ENCODE measurements at regions not wholly inside any gene's neighbourhood (a gene's known extent, or its start where the extent isn't known, plus 50 kb on each side); places are given as distances from the start of the nearest gene placed in this dataset.

DNA sequence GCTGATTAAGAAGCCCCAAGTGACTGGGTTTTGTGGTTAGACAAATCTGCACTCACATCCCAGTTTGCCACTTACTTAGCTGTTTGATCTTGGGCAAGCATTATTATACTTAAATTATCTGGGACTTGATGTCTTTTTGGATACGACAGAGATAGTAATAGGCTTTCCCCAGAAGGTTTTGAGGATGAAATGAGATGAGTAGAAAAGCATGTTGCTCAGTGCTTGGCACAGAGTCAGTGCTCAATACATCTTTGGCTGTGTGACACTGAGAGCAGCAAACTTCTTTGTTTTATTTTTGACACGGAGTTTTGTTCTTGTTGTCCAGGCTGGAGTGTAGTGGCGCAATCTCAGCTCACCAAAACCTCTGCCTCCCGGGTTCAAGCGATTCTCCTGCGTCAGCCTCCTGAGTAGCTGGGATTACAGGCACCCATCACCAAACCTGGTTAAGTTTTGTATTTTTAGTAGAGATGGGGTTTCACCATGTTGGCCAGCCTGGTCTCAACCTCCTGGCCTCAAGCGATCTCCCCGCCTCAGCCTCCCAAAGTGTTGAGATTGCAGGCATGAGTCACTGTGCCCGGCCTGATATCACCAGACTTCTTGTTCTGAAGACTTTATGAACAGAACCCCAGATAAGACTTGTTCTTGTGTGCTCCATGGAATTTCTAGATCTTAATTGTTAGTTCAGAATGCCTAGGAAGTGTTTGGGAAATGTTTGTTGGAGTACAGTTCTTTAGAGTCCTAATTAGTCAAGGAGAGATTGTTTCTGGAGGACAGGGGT, 521.2 kb downstream of the SLC4A3 start:
- no peak overlapping the region for H3K4me3 ChIP-seq
- 79 to 87% (median 80%) methylated on average over 9 of the region's 9 CpGs for WGBS, 5 donors
- H3K4me1 ChIP-seq: no peaks in the 10 kb centered on the region
- TF ChIP-seq POLR2AphosphoS5 (IDR thresholded peaks at IDR 0.05) (no peak), EP300 (IDR thresholded peaks at IDR 0.05) (no peak), POLR2A (IDR thresholded peaks at IDR 0.05) (no peak)
- TF ChIP-seq, protein P1, sequence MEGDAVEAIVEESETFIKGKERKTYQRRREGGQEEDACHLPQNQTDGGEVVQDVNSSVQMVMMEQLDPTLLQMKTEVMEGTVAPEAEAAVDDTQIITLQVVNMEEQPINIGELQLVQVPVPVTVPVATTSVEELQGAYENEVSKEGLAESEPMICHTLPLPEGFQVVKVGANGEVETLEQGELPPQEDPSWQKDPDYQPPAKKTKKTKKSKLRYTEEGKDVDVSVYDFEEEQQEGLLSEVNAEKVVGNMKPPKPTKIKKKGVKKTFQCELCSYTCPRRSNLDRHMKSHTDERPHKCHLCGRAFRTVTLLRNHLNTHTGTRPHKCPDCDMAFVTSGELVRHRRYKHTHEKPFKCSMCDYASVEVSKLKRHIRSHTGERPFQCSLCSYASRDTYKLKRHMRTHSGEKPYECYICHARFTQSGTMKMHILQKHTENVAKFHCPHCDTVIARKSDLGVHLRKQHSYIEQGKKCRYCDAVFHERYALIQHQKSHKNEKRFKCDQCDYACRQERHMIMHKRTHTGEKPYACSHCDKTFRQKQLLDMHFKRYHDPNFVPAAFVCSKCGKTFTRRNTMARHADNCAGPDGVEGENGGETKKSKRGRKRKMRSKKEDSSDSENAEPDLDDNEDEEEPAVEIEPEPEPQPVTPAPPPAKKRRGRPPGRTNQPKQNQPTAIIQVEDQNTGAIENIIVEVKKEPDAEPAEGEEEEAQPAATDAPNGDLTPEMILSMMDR (IDR thresholded peaks at IDR 0.05): no peak
- H3K27ac ChIP-seq: no peak overlapping the region
- intact Hi-C loops (cut with DNase I; ENCODE audit: low total_unique reads): no loop called here
- H3K27me3 ChIP-seq: no peaks in the 10 kb centered on the region
- H3K36me3 ChIP-seq: no peaks in the 10 kb centered on the region
- no peaks in the 10 kb centered on the region for H3K9me3 ChIP-seq
- no peak for DNase-seq

- Histone ChIP-seq H3K36me3 (no peaks in the 10 kb centered on the region), H3K4me3 (no peak overlapping the region), H3K4me1 (no peaks in the 10 kb centered on the region), H3K27me3 (no peaks in the 10 kb centered on the region), H3K27ac (no peak overlapping the region), H3K9me3 (no peaks in the 10 kb centered on the region)
- TF ChIP-seq POLR2A (IDR thresholded peaks at IDR 0.05) (no peak), EP300 (IDR thresholded peaks at IDR 0.05) (no peak), POLR2AphosphoS5 (IDR thresholded peaks at IDR 0.05) (no peak)
- TF ChIP-seq, protein P1 (IDR thresholded peaks at IDR 0.05): no peak
- intact Hi-C loops (cut with DNase I; ENCODE audit: low total_unique reads): no loop called here
- 68 to 92% (median 86%) methylated on average over 2 of the region's 2 CpGs for WGBS, 5 donors
- no peak for DNase-seq
These were observed 523.9 kb downstream of the SLC4A3 start for GRCh38 chr2:220151341-220151740.

GRCh38 chr2:220152281-220152935, 525.0 kb downstream of the SLC4A3 start:
- TF ChIP-seq EP300 (IDR thresholded peaks at IDR 0.05) (no peak), POLR2AphosphoS5 (IDR thresholded peaks at IDR 0.05) (no peak), POLR2A (IDR thresholded peaks at IDR 0.05) (no peak)
- TF ChIP-seq, protein P1 (IDR thresholded peaks at IDR 0.05): no peak
- no peaks in the 10 kb centered on the region for H3K36me3 ChIP-seq
- no peak for DNase-seq
- H3K4me1 ChIP-seq: no peaks in the 10 kb centered on the region
- H3K4me3 ChIP-seq: no peak overlapping the region
- no peaks in the 10 kb centered on the region for H3K9me3 ChIP-seq
- no peak overlapping the region for H3K27ac ChIP-seq
- 65 to 79% (median 71%) methylated on average over 4 of the region's 4 CpGs for WGBS, 5 donors
- H3K27me3 ChIP-seq: no peaks in the 10 kb centered on the region
- intact Hi-C loops (cut with DNase I; ENCODE audit: low total_unique reads): no loop called here

GRCh38 chr2:220153118-220153517, 525.7 kb downstream of the SLC4A3 start:
- TF ChIP-seq POLR2A (IDR thresholded peaks at IDR 0.05) (no peak), POLR2AphosphoS5 (IDR thresholded peaks at IDR 0.05) (no peak), EP300 (IDR thresholded peaks at IDR 0.05) (no peak)
- TF ChIP-seq, protein P1 (IDR thresholded peaks at IDR 0.05): no peak
- H3K27me3 ChIP-seq: no peaks in the 10 kb centered on the region
- no peaks in the 10 kb centered on the region for H3K36me3 ChIP-seq
- H3K4me3 ChIP-seq: no peak overlapping the region
- no peaks in the 10 kb centered on the region for H3K9me3 ChIP-seq
- H3K27ac ChIP-seq: no peak overlapping the region
- DNase-seq: no peak
- 87 to 93% (median 91%) methylated on average over 4 of the region's 4 CpGs for WGBS, 5 donors
- intact Hi-C loops (cut with DNase I; ENCODE audit: low total_unique reads): no loop called here
- no peaks in the 10 kb centered on the region for H3K4me1 ChIP-seq
